HG03196 (cell line): ENCODE measurements at regions not wholly inside any gene's neighbourhood (a gene's known extent, or its start where the extent isn't known, plus 50 kb on each side); places are given as distances from the start of the nearest gene placed in this dataset.

Experiments
- ATAC-seq: cut with Tn5 transposase; IDR thresholded peaks from one replicate; pipeline ENCODE4 v1.9.1; 2021; ENCODE audit not compliant: unreplicated experiment

DNA sequence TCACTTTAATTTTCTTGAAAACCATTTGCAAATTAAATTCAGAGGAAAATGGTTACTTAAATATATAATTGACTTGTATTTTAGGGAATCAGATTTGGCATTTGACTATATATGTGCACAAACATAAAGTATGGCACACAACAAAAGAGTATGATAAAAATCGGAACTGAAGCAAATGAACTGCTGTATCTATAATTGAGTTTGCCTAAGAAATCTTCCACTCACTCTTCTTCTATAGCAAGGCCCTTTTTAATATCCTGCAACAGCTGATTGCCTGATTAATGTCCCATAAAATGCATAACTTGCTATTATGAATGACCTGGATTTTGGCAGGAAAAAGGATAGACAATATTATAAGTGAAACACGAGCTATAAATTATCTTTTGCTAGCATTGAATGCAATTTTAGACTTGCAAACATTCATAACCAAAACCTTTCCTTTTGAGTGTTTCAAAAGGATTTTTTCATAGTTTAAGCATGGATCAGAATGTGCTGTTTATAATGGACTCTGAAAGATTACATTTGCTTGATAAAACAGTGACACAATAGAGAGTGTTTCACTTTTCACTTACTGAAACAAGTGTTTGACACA is 2204.3 kb downstream of the MRPL39 start:
- ATAC-seq, result no peak

DNA sequence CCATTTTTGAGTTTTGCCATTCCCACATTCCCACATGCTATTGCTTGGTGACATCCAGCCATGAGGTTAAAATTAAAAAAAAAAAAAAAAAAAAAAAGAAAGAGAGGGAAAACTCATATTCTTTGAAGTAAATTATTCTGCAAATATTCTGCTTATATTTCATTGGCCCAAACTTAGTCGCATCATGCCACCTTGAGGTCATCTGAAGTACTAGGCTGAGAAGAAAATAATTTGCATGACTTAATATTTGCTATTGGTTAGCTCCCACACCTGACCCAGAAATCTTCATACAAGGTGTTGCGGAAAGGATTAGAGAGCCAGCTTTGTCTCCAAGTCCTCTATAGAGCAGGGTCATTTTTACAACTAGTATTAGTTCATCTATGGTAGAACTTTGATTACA is 2206.0 kb downstream of the MRPL39 start:
- no peak for ATAC-seq

DNA sequence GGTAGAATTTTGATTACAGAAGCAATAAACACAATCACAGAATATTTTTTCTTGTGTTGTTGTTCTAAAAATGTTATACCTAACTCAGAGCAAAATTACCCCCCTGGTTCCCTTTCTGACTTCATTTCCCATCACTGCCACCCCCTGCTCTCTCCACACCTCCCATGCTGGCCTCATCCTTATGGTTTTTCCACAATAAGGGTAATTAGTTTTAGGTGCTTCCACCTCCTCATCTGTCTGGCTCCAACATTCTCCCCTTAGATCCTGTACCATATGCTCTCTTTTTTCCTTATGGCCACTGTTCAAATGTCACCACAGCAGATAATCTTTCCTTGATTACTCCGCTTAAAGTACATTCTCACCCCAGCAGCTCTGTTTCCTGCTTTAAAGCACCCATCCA is 2208.6 kb downstream of the MRPL39 start:
- ATAC-seq, result no peak

DNA sequence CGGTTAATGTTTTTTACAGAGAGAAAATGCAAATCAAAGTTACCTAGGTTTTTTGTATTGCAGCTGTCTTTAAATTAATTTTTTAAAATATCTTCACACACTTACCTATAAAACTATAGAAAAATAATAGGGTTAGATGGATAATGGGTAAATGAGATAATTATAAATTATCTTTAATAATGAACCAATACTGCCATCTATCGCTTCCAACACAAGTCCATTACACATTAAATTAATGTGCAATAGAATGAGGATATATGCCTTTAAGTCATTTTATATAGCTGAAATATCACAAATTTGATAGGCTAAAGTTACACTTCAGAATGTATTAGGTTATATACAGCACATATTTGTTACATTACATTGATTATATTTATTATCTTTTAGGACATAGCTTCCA is 2212.8 kb downstream of the MRPL39 start:
- ATAC-seq, result no peak

DNA sequence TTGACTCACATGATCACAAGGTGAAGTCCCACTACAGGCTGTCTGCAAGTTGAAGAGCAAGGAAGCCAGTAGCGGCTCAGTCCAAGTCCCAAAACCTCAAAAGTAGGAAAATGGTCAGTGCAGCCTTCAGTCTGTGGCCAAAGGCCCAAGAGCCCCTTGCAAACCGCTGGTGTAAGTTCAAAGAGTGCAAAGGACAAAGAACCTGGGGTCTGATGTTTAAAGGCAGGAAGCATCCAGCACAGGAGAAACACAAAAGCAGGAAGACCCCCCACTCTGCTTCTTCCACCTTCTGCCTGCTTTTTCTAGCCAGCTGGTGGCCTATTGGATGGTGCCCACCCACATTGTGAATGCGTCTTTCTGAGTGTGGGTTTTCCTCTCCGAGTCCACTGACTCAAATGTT is 2222.6 kb downstream of the MRPL39 start:
- no peak for ATAC-seq

DNA sequence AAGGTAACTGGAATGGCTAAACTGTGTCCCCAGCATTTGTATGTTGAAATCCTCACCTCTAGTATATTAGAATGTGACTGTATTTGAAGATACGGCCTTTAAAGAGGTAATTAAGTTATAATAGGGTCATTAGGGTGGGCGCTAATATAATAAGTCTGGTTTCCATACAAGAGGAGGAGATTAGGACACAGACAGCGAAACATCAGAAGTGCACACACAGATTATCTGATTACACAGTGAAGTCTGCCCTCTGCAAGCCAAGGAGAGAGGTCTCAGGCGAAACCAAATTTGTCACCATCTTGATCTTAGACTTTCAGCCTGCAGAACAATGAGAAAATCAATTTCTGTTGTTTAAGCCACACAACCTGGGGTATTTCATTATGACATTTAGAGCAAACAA is 2233.1 kb downstream of the MRPL39 start:
- no peak for ATAC-seq

DNA sequence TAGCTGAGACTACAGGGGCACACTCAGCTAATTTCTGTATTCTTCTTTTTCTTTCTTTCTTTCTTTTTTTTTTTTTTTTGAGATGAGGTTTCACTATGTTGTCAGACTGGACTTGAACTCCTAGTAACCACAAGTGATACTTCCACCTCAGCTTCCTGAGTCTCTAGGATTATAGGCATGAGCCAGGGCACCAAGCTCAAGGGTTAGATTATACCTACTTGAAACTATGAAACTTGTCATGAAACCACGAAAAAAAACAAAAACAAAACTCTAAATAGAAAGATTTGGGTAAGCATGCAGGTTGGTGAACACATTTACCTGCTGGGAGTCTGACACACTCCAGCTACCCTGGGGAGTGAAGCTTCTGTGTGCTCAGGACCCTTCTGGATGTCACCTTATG is 2250.4 kb downstream of the MRPL39 start:
- ATAC-seq, result no peak

DNA sequence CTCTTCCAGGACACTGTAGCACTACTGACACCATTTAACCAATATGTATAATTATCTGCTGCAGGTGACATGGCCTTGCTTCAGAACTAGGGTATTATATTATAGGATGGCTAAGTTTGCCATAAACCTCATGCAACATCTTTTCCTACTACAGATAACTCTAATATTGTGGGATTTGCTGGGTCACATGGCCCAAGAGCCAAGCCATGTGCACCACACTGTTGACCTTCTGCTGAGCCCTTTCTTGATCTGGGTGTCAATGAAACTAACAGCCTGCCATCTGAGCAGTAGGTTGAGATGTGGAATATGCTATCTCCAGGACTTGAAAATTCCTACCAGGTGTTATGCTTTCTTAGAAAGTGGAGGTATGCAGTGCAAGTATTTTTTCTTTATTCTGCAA is 2291.1 kb downstream of the MRPL39 start:
- ATAC-seq, result no peak

DNA sequence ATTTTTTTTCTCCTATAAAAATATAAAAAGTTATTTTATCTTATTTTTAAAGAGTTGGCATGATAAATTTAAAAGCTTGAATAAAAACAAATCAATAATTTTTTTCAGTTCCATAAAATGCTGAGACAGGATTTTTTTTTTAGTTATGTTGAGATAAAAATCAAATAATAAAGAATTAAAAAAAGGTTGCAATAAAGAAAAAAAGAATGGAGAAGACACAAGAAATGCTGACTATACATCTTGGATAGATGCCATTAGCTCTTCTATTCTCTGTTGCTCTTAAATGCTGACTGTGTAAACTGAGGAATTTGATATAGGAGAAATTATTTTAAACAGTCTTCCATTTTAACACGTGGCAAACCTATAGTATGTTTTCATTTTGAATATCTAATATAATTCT is 2298.5 kb downstream of the MRPL39 start:
- ATAC-seq, result no peak

DNA sequence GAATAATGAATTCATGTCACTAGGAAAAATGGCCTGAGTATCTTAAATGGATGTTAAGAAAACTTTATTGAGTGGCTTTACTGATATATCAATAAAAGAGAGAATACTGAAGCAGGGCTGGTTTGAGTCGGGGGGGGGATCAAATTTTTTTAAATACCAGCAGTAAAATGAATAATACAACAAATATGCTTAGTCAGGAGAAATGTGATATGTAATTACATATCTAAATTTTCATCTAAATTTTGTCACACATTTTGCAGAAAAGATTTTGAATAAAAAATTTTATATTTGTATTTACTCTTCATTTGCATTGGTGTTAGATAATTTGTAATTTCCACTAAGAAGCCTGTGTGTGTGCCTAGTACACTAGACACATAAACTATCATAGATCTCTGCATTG is 2300.2 kb downstream of the MRPL39 start:
- no peak for ATAC-seq

DNA sequence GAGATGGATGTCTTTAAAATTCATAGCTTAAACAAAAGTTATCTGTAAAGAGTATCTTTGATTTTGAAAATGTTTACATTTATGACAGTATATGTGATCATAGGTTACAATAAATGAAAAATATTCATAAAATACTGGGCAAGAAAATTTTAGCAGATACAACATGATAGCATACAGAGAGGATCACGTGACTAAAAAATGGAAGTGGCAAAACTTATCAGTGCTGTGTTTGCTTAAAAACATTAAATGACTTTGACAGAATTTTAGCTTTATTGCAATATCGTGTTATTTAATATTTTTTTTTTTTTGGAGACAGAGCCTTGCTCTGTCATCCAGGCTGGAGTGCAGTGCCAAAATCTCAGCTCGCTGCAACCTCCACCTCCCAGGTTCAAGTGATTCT is 2294.1 kb downstream of the NCAM2 start:
- ATAC-seq, result no peak

DNA sequence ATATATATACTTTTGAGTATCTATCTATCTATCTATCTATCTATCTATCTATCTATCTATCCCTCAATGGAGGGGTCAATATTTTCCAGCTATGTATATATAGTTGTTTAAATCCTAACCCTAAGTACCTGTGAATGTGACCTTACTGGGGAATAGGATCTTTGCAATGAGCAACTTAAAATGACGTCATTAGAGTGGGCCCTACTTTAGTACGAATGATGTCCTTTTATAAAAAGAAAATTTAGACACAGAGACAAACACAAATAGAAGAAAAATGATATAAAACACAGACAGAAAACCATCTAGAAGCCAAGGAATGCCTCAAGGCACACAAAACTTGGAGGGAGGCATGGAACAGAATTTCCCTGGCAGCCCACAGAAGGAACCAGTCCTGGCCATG is 2283.7 kb downstream of the NCAM2 start:
- no peak for ATAC-seq

DNA sequence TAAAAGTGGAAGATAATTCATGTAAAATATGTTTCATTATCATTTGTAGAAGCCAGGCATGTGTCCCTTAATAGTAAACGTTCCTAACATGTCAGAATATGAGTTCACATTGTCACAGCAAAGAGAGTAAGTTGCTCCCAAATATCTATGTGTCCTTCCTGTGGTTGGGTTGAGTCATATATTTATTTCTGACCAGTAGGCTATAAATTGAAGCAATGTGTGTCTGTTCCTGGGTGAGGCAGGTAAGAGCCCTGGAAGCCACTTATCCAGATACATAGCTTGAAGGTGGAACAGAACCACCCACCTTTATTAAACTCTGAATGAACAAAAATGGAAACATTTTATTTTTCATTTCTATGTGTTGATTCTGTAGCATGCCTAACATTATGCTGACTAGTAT is 2251.6 kb downstream of the NCAM2 start:
- ATAC-seq, result no peak

DNA sequence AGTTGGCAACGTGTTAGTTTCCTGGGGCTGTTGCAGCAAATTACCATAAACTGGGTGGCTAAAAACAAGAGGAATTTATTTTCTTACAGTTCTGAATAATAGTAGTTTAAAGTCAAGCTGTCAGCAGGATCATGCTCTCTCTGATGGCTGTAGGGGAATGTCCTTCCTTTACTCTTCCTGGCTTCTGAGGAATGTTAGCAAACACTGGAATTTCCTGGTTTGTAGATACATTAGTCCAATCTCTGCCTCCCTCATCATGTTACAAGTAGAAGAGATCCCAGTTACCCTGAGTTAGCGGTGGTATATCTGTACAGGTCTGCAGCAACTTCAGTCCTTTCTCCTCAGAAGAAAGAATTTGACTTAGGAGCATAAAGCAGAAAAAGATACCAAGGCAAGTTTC is 2249.1 kb downstream of the NCAM2 start:
- ATAC-seq, result no peak

DNA sequence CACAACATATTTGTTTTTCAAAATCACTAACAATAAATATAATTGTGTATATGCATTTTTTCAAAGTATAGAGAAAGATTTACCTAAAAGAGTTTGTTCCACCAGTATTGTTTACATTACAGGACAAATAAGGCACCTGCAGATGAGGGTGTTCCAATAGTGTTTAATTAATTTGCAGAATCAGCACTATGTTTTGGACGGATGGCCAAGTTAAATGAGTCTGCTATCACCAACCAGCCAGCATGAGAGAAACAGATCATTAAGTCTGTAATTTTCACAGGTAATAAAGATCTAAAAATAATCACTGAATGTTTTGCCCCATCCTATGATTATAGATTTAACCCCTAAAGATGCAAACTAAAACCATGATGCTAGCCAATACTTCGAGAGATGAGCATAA is 2247.0 kb downstream of the NCAM2 start:
- ATAC-seq, result no peak

DNA sequence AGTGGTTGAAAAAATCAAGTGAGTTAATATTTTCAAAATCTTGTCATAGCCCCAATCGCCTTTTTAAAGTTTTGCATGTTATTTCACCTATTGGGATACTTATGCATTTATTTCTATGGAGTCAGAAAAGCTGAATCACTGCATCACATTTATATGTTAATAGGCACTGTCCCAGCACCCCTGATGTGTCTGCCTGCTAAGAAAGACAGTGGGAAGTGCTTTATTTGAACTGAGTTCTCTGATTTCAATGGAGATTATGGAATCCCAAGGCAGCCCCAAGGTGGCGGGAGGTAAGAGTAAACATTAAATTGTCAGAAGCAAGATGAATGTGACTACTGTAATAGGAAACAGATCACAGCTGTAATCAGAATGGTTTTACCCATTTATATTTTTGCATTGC is 2225.7 kb downstream of the NCAM2 start:
- ATAC-seq, result no peak

DNA sequence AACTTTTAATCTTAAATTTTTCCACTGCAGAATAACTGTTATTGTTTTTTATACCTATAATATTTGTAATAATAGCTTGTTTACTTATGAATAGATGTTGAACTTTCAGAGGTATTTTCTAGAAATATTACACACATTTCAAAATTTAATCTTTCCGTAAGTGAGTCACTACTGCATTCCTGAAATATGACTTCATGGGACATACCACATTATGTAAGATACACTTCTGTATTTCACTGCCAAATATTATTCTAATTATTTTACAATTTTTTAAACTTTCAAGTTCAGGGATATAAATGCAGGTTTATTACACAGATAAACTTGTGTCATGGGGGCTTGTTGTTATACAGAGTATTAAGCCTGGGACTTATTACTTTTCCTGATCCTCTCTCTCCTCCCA is 2220.5 kb downstream of the NCAM2 start:
- ATAC-seq, result no peak

DNA sequence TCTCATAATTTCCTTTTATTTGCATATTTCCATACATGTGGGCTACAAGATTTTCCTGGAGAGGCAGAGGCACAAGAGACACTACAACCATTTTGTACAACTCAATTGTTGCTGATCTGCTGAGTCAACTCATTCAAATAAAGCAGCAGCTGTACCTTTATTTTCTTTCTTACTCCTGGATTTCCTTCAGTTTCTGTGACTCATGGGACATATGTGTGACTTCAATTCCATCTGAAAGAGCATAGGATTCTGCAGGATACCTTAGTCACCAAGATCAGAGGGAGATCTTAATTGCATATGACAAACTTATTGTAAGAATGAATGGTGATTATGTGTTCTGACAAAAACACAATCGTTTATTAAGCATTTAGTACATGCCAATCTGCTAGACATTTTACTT is 2219.4 kb downstream of the NCAM2 start:
- ATAC-seq, result no peak

DNA sequence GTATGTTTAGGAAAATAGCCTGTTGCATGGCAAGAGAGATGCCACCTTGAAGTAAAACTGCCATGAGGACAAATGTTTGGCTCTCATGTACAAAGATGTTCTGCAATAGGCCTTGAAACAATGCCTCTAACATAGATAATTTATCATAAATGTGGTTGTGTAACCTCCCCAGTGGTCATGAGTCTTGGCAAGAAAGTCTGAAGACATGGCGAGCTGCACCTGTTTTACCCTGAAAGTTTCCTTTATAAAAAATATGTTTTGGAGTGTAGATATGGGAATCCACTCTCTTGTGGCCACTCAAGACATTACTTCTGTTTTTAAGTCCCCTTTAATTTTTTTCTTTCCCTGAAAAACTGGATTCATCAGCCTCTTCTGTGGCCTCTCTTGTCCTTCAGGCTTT is 2217.1 kb downstream of the NCAM2 start:
- no peak for ATAC-seq
